ENCODE measurements at regions not wholly inside any gene's neighbourhood (a gene's known extent, or its start where the extent isn't known, plus 50 kb on each side); places are given as distances from the start of the nearest gene placed in this dataset.

DNA sequence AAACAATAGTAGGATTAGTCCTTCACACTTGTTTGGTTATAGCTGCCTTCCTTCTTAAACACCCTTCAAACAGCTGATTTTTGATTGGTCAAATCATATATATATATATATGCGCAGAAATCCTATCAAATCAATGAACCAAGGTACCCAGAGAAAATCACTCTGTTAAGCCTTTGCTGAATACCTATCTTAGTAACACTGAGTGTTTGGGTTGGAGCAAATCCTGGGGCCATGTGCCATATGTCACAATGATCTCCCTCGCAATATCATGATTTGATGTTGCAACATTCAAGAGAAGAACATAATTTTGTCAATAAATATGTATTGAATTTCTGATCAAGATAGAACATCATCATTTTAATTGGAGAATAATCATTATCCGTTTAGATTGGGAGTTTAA, 795.6 kb downstream of the REEP3 start:
- H3K27me3 Mint-ChIP-seq (ENCODE audit: low read depth), result no peaks in the 10 kb centered on the region
- H3K36me3 Mint-ChIP-seq (ENCODE audit: low read depth), result no peaks in the 10 kb centered on the region

DNA sequence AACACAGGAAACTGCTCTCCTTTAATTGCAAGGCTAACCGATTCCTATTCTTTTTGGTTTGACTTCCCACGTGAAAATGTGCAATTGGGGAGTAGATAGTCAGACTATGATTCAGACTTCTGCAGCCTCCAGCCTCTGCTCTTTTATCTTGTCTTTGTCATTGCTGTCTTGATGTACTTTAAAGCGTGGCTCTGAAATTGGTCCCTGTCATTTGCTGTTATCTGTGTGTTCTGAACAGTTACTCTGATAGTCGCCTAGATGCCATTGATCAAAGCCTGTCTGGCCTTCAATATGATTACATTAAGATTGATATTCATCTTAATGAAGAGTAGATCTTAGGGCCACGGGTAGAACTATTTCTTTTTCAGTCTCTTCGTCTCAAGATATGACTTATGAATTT, 799.2 kb downstream of the REEP3 start:
- Mint-ChIP-seq H3K27ac (ENCODE audit: unreplicated experiment) (no peak overlapping the region), H3K27me3 (ENCODE audit: low read depth) (no peaks in the 10 kb centered on the region), H3K36me3 (ENCODE audit: low read depth) (no peaks in the 10 kb centered on the region), H3K4me1 (ENCODE audit: low read depth) (peaks cover 2% of the 10 kb centered on the region), H3K9me3 (ENCODE audit: low read depth) (peaks cover 5% of the 10 kb centered on the region), H3K4me3 (ENCODE audit: unreplicated experiment) (no peak overlapping the region)
- no peak for DNase-seq (ENCODE audit: low spot score)
- TF ChIP-seq, protein P1, sequence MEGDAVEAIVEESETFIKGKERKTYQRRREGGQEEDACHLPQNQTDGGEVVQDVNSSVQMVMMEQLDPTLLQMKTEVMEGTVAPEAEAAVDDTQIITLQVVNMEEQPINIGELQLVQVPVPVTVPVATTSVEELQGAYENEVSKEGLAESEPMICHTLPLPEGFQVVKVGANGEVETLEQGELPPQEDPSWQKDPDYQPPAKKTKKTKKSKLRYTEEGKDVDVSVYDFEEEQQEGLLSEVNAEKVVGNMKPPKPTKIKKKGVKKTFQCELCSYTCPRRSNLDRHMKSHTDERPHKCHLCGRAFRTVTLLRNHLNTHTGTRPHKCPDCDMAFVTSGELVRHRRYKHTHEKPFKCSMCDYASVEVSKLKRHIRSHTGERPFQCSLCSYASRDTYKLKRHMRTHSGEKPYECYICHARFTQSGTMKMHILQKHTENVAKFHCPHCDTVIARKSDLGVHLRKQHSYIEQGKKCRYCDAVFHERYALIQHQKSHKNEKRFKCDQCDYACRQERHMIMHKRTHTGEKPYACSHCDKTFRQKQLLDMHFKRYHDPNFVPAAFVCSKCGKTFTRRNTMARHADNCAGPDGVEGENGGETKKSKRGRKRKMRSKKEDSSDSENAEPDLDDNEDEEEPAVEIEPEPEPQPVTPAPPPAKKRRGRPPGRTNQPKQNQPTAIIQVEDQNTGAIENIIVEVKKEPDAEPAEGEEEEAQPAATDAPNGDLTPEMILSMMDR (IDR thresholded peaks at IDR 0.05), result no peak

More for the DNA sequence above, 795.6 kb downstream of the REEP3 start:
- DNase-seq (ENCODE audit: low spot score), result no peak
- Mint-ChIP-seq H3K9me3 (ENCODE audit: low read depth) (no peaks in the 10 kb centered on the region), H3K4me1 (ENCODE audit: low read depth) (no peaks in the 10 kb centered on the region), H3K27ac (ENCODE audit: unreplicated experiment) (no peak overlapping the region), H3K4me3 (ENCODE audit: unreplicated experiment) (no peak overlapping the region)
- TF ChIP-seq, protein P1 (IDR thresholded peaks at IDR 0.05), result no peak

DNA sequence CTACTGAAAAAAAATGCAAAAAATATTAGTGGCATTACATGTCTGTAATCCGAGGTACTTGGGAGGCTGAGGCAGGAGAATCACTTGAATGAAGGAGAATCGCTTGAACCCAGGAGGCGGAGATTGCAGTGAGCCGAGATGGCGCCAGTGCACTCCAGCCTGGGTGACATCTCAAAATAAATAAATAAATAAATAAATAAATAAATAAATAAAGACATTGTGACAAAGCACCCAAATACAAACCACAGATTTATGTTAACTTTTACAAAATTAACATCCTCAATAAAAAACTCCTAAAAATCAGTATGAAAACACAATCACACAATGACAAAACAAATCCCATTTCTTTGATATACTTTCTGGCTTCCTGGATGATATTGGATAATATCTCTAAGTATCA, 808.3 kb downstream of the REEP3 start:
- DNase-seq (ENCODE audit: low spot score), result no peak
- H3K4me1 Mint-ChIP-seq (ENCODE audit: low read depth), result no peaks in the 10 kb centered on the region
- H3K27ac Mint-ChIP-seq (ENCODE audit: unreplicated experiment), result no peak overlapping the region
- H3K36me3 Mint-ChIP-seq (ENCODE audit: low read depth), result peaks cover 3% of the 10 kb centered on the region
- TF ChIP-seq, protein P1 (IDR thresholded peaks at IDR 0.05), result no peak
- no peak overlapping the region for H3K4me3 Mint-ChIP-seq (ENCODE audit: unreplicated experiment)
- H3K27me3 Mint-ChIP-seq (ENCODE audit: low read depth), result no peaks in the 10 kb centered on the region
- H3K9me3 Mint-ChIP-seq (ENCODE audit: low read depth), result peaks cover 13% of the 10 kb centered on the region

DNA sequence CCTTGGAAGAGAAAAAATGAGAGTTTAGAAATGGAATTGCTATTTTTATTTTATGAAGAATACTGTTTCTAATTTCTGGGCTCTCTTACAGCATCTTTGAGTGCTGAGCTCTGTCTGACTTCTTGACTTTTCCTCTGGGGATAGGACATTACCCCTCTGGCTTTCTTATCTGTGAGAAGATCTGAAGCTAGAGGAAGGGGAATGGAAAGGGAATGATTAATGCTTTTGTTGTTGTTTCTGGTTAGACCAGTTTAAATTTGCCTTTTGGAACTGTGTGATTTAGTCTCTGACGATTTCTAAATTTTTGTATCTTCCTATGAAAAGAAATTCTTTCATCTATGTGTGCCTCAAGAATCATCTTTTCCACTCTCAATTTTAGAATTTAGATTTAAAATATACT, 811.4 kb downstream of the REEP3 start:
- DNase-seq (ENCODE audit: low spot score), result no peak
- Mint-ChIP-seq H3K27me3 (ENCODE audit: low read depth) (peaks cover 2% of the 10 kb centered on the region), H3K9me3 (ENCODE audit: low read depth) (peaks cover 2% of the 10 kb centered on the region), H3K36me3 (ENCODE audit: low read depth) (no peaks in the 10 kb centered on the region), H3K4me3 (ENCODE audit: unreplicated experiment) (no peak overlapping the region), H3K27ac (ENCODE audit: unreplicated experiment) (no peak overlapping the region), H3K4me1 (ENCODE audit: low read depth) (no peaks in the 10 kb centered on the region)
- TF ChIP-seq, protein P1 (IDR thresholded peaks at IDR 0.05), result no peak

DNA sequence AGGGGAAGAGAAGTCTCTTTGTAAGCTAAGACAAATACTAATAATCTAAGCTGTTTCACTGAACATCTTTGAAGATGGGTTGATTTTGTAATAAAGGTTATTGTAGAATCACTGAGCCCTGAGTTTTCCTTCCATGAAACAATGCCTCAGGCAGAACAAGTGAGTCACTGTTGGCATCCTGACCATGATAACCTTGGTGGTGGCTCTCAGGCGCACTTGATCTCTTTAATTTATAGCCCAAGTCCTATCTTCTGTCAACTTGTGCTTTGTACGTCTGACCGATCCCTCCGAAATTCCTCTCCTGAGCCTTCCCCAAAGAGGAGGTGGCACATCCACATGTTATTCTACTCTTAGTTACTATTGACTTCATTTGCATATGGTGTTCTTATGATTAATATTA, 812.9 kb downstream of the REEP3 start:
- DNase-seq (ENCODE audit: low spot score), result no peak
- Mint-ChIP-seq H3K27me3 (ENCODE audit: low read depth) (peaks cover 2% of the 10 kb centered on the region), H3K4me1 (ENCODE audit: low read depth) (no peaks in the 10 kb centered on the region), H3K36me3 (ENCODE audit: low read depth) (no peaks in the 10 kb centered on the region), H3K4me3 (ENCODE audit: unreplicated experiment) (no peak overlapping the region), H3K27ac (ENCODE audit: unreplicated experiment) (no peak overlapping the region), H3K9me3 (ENCODE audit: low read depth) (no peaks in the 10 kb centered on the region)
- TF ChIP-seq, protein P1 (IDR thresholded peaks at IDR 0.05), result no peak
